HuH-7 (cell line): ENCODE measurements at regions not wholly inside any gene's neighbourhood (a gene's known extent, or its start where the extent isn't known, plus 50 kb on each side); places are given as distances from the start of the nearest gene placed in this dataset.

ENCODE experiments used
- DNase-seq: peaks from one replicate; pipeline ENCODE4 v3.0.0; 2011; ENCODE audit warnings: low spot score

DNA sequence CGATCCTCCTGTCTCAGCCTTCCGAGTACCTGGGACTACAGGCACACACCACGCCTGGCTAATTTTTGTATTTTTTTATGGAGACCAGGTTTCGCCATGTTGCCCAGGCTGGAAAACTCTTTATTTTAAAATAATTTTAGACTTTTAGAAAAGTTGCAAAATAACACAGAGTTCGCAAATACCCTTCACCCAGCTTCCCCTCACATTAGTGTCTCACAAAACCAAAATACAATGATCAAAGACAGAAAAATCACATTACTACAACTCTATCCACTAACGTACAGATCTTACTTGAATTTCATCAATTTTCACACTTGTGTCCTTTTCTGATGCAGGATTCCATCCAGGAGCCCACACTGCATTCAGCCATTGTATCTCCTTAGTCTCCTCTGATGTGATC, 58.8 kb upstream of the ERRFI1 start:
- no peak for DNase-seq

DNA sequence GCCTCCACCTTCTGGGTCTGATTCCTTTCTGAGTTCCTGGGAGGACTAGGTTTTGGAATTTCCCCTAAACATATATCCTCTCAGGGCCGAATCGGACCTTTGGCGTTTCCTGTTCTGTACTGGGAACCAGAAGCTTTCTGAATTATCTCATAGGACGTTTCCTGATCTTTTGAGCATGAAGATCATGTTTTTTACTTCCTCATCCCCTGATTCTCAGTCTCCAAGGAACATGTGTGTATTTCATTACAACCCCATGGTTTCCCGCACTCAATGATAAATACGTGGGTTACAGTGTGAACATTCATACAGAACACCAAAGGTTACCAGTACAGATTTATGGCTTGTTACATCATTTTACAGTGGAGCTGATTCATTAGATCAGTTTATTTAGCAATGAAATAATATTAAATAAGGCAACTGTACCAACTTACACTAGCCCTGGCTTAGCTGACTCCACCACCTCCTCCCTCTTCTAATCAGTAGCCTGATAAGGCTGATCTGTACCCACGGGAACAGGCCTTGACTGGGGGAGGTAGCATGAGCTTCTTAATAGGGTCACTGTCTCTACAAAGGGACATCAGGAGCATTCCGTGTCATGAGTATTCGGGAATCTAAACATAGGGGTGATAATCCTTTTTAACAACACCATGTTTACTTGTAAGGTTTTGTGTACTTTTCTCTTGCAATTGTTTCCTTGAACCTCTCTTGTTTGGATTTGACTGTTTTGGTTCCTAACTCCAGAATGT, 57.8 kb upstream of the ERRFI1 start:
- DNase-seq: no peak

DNA sequence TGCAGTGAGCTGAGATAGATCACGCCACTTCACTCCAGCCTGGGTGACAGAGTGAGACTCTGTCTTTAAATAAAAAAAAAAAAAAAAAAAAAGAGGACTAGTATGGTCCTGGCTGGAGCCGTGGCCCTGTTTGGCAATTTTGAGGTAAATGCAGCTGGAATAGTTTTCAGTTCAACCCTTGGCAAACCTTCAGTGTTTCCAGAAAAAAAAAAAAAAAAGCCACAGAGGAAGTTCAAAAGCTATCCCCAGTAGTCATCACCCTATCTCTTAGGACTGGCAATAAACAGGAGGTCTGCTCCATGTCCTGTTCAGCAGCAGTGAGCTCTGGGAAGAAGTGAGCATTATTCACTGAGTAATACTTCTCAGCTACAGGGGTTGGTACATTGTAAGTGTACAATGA, 56.8 kb upstream of the ERRFI1 start:
- no peak for DNase-seq

DNA sequence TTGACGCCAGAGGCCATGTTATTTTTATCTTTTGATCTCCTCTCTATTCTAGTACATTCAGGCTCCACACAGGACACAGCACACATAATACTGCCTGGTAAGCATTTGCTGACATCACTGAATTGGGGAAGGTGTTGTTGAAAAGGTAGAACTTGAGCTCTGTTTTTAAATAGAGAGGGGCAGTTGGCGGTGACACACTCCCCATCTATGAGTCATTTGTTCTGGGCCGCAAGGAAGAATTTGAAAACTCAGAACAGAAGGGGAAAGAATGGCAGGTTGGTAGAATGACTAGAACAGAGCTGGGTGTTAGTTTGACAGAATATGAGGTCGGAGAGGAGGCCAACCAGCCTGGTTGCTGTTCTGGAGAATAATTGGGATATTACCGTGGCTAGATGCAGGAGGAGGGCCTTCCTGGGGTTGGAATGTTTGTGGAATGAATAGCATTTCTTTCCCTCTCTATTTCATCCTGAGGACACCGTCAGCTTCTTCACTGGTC, 52.1 kb upstream of the ERRFI1 start:
- DNase-seq: no peak

DNA sequence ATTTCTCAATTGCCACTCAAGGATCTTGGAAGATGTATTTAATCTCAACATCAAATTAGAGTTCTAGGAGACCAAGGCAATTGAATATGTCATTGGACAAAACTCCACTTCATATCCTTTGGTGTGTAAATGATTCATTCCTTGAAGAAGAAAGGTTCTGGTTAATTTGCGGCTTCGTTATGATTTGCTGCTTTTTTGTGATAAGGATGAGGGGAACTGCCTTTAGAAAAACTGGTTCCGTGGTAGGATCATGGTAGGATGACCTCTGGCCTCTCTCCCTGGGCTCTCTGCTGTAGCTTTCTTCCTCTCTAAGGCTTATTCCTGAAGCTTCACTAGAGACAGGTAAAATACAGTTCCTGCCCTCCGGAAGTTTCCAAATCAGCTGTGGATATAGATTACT, 51.5 kb upstream of the ERRFI1 start:
- no peak for DNase-seq

DNA sequence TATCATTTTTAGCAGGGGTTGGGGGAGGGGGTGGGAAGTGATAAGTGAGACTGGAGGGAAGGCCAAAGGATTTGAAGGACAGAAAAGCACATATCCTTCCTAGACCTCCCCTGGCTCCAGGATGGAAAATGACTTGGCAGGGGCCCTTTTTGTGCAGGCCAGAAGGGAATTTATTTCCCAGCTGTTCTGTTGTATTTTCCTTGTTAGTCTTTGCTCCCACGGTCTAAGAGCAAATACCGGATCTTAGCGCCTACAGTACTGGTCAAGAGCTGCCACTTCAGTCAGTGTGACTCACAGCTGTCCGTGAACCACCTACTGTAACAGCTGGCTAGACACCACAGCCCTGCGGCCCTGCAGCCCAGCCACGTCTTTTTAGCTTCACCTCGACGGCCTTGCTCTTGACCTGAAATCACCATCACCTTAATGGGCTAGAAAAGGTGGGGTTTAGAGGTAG, 51.0 kb upstream of the ERRFI1 start:
- no peak for DNase-seq

DNA sequence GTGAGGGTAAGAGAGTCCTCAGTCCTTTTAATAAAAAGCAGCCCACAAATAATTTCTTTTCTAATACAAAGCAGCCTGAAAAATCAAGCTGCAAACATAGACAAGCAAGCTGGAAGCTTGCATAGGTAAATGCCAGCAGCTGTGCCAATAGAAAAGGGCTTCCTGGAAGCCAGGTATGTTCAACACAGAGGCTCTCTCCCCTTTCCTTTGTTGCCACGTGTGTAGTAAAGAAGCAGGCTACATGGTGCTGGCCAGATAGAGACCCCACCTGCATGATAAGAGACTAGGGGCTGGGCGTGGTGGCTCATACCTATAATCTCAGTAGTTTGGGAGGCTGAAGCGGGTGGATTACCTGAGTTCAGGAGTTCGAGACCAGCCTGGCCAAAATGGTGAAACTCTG, 50.1 kb upstream of the ERRFI1 start:
- no peak for DNase-seq
